ENCODE measurements at regions not wholly inside any gene's neighbourhood (a gene's known extent, or its start where the extent isn't known, plus 50 kb on each side); places are given as distances from the start of the nearest gene placed in this dataset.

DNA sequence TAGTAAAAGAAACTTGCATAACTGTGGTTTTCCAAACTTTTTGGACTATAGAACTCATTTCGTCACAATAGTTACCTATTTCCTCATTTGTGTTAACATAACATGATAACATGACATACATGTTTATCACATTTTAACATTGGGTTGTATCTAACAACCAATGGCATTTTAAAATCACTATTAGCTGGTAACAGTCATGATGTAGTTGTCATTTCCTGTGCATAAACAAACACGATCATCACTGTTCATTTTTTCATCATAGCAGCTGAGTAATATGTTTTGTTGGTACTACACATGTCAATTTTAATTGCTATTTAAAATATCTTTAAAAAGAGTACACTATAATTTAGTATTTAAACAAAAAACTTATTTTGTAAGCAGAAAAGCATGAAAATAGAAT lies 402.4 kb downstream of the SATB2 start:
- no peak for TF ChIP-seq POLR2A (IDR thresholded peaks at IDR 0.05; ENCODE audit: low read length)
- TF ChIP-seq GATA1 (IDR thresholded peaks at IDR 0.05; ENCODE audit: low read depth, low read length): no peak
